Neural progenitor cell (in vitro differentiated cells): ENCODE measurements at regions not wholly inside any gene's neighbourhood (a gene's known extent, or its start where the extent isn't known, plus 50 kb on each side); places are given as distances from the start of the nearest gene placed in this dataset.

ENCODE experiments used
- CTCF ChIP-seq: fragments of 200-600 bp; sonication (generic); IDR thresholded peaks from 2 replicates; pipeline ENCODE4 v1.5.1; 2017; ENCODE audit warnings: antibody characterized with exemption, mild to moderate bottlenecking
- EZH2 ChIP-seq: fragments of 200-600 bp; sonication (generic); IDR thresholded peaks from 2 replicates; pipeline ENCODE4 v1.6.1; 2017; ENCODE audit warnings: antibody characterized with exemption, mild to moderate bottlenecking, moderate library complexity
- EZH2phosphoT487 ChIP-seq: fragments of 200-600 bp; sonication (generic); IDR thresholded peaks from 2 replicates; pipeline ENCODE4 v1.6.1; 2017; ENCODE audit warnings: antibody characterized with exemption

DNA sequence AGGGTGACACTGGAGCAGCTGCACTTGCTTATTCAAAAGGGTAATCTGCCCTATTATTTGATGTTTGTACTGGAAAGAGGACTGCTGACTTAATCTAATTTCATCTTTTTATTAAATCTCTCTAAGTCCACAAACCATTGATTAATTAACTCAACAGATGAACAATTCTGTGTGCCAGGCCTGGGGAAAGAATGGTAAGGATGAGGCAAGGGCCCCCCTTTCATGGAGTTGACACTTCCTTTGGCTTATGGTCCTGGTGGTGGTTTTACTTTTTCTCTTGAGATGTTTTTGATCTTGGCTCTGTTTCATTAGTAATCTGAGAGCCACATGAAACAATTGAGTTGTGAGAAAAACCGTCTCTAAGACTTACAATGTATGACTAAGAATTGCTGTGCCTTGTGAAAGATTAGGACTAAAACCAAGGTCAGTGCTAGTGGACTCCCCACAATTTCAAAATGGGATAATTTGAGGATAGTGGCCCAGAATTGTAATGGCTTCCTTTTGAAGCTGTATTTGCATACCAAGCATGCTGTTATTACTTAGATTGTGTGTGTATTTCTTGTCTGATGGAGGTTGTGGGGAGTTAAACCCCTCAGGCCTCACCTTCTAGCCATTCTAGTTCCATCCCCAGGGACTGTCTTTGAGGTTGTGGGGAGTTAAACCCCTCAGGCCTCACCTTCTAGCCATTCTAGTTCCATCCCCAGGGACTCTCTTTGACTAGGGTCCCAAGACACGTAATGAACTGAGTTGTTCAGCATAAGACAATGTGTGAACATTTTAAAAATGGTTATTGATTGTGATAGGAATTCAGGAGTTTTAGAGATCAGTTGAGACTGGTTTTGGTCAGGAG lies 52.5 kb upstream of the EVL start:
- TF ChIP-seq CTCF (no peak), EZH2 (no peak), EZH2phosphoT487 (no peak)
